ENCODE measurements at regions not wholly inside any gene's neighbourhood (a gene's known extent, or its start where the extent isn't known, plus 50 kb on each side); places are given as distances from the start of the nearest gene placed in this dataset.
"Not testable (repeated sequence)": the region's sequence is repeated elsewhere in the genome, so short reads cannot be mapped to it uniquely, and the experiment has no call there.

GRCh38 chr17:34740565-34741520 lies 161.5 kb downstream of the TMEM132E start:
- ATAC-seq (no peak), DNase-seq (no peak)
- H3K27ac ChIP-seq = no peak overlapping the region
- no peaks in the 10 kb centered on the region for H3K9me3 ChIP-seq
- TF ChIP-seq, protein P1, sequence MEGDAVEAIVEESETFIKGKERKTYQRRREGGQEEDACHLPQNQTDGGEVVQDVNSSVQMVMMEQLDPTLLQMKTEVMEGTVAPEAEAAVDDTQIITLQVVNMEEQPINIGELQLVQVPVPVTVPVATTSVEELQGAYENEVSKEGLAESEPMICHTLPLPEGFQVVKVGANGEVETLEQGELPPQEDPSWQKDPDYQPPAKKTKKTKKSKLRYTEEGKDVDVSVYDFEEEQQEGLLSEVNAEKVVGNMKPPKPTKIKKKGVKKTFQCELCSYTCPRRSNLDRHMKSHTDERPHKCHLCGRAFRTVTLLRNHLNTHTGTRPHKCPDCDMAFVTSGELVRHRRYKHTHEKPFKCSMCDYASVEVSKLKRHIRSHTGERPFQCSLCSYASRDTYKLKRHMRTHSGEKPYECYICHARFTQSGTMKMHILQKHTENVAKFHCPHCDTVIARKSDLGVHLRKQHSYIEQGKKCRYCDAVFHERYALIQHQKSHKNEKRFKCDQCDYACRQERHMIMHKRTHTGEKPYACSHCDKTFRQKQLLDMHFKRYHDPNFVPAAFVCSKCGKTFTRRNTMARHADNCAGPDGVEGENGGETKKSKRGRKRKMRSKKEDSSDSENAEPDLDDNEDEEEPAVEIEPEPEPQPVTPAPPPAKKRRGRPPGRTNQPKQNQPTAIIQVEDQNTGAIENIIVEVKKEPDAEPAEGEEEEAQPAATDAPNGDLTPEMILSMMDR (IDR thresholded peaks at IDR 0.05) = no peak
- H3K36me3 ChIP-seq = no peaks in the 10 kb centered on the region
- intact Hi-C loops (cut with DNase I) = no loop called here
- no peaks in the 10 kb centered on the region for H3K4me1 ChIP-seq
- no peak overlapping the region for H3K4me3 ChIP-seq
- H3K27me3 ChIP-seq = no peaks in the 10 kb centered on the region

DNA sequence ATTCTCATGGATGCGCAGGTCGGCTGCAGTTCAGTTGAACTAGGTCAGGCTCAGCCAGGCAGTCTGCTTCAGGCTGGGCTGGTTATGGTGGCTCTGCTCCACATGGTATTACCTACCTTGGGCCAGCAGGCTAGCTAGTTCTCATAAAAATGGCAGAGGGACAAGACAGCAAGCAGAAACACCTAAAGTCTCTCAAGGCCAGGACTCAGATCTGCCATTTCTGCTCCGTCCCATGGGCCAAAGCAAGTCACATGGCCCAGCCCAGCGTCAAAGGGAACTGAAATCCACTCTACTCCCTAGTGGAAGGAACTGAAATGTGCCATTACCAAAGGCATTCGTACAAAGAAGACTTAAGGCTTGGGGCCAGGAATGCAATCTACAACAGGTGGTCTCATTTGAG lies 160.0 kb downstream of the TMEM132E start:
- Histone ChIP-seq H3K27me3 (peaks cover 5% of the 10 kb centered on the region), H3K9me3 (no peaks in the 10 kb centered on the region), H3K4me1 (no peaks in the 10 kb centered on the region), H3K36me3 (no peaks in the 10 kb centered on the region), H3K27ac (no peak overlapping the region), H3K4me3 (no peak overlapping the region)
- intact Hi-C loops (cut with DNase I) = no loop called here
- no peak for DNase-seq
- no peak for ATAC-seq
- TF ChIP-seq, protein P1 (IDR thresholded peaks at IDR 0.05) = no peak

- intact Hi-C loops (cut with DNase I) = not testable (repeated sequence)
Observed at GRCh38 chr17:34737673-34738072, 158.3 kb downstream of the TMEM132E start.

DNA sequence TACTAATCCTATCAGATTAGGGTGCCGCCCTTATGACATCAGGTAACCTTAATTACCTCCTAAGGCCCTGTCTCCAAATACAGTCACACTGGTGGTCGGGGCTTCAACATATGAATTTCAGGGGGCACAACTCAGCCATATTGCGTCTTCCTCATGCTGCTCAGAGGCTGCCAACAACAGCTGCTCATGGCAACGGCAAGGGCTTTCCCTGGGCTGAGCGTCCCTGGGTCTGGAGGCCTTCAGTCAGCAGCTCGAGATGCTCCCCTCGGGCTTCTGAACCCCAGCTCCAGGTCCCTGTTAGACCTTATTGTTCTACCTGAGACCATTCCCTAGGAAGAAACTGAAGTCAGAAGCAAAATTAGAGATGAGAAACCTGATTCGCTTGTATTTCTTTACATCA lies 157.2 kb downstream of the TMEM132E start:
- ATAC-seq (no peak), DNase-seq (no peak)
- Histone ChIP-seq H3K27me3 (peaks cover 12% of the 10 kb centered on the region), H3K27ac (no peak overlapping the region), H3K9me3 (no peaks in the 10 kb centered on the region), H3K4me3 (no peak overlapping the region), H3K36me3 (no peaks in the 10 kb centered on the region), H3K4me1 (no peaks in the 10 kb centered on the region)
- intact Hi-C loops (cut with DNase I) = no loop called here
- TF ChIP-seq, protein P1 (IDR thresholded peaks at IDR 0.05) = no peak

More at GRCh38 chr17:34737673-34738072, 158.3 kb downstream of the TMEM132E start:
- not testable (repeated sequence) for H3K27ac ChIP-seq, H3K4me3 ChIP-seq, H3K4me1 ChIP-seq, H3K36me3 ChIP-seq, H3K9me3 ChIP-seq, DNase-seq, ATAC-seq
- H3K27me3 ChIP-seq = peaks cover 12% of the 10 kb centered on the region

GRCh38 chr17:34733333-34733732 lies 154.0 kb downstream of the TMEM132E start:
- ATAC-seq (no peak), DNase-seq (no peak)
- no peaks in the 10 kb centered on the region for H3K4me1 ChIP-seq
- H3K9me3 ChIP-seq = no peaks in the 10 kb centered on the region
- H3K27ac ChIP-seq = no peak overlapping the region
- peaks cover 12% of the 10 kb centered on the region for H3K27me3 ChIP-seq
- TF ChIP-seq, protein P1 (IDR thresholded peaks at IDR 0.05) = no peak
- intact Hi-C loops (cut with DNase I) = no loop called here
- no peaks in the 10 kb centered on the region for H3K36me3 ChIP-seq
- no peak overlapping the region for H3K4me3 ChIP-seq

GRCh38 chr17:34730816-34731215 lies 151.4 kb downstream of the TMEM132E start:
- no peaks in the 10 kb centered on the region for H3K4me1 ChIP-seq
- peaks cover 12% of the 10 kb centered on the region for H3K27me3 ChIP-seq
- ATAC-seq (no peak), DNase-seq (no peak)
- H3K36me3 ChIP-seq = no peaks in the 10 kb centered on the region
- no peak overlapping the region for H3K4me3 ChIP-seq
- H3K27ac ChIP-seq = no peak overlapping the region
- intact Hi-C loops (cut with DNase I) = no loop called here
- no peaks in the 10 kb centered on the region for H3K9me3 ChIP-seq
- TF ChIP-seq, protein P1 (IDR thresholded peaks at IDR 0.05) = no peak

Data from upper lobe of right lung (tissue), 1 donor.